ENCODE measurements at regions not wholly inside any gene's neighbourhood (a gene's known extent, or its start where the extent isn't known, plus 50 kb on each side); places are given as distances from the start of the nearest gene placed in this dataset.
"Not testable (repeated sequence)": the region's sequence is repeated elsewhere in the genome, so short reads cannot be mapped to it uniquely, and the experiment has no call there.

GRCh38 chr7:121620953-121621606 lies 225.0 kb upstream of the FAM3C start:
- DNase-seq (ENCODE audit: low spot score): no peak

GRCh38 chr7:121620206-121620605 lies 224.1 kb upstream of the FAM3C start:
- DNase-seq (ENCODE audit: low spot score): no peak

GRCh38 chr7:121618182-121618581 lies 222.1 kb upstream of the FAM3C start:
- no peak for DNase-seq (ENCODE audit: low spot score)

GRCh38 chr7:121610243-121610642 lies 214.1 kb upstream of the FAM3C start:
- DNase-seq (ENCODE audit: low spot score): no peak

- no peak for DNase-seq (ENCODE audit: low spot score)
These were observed 213.1 kb upstream of the FAM3C start for GRCh38 chr7:121609208-121609607.

GRCh38 chr7:121608785-121609184 lies 212.7 kb upstream of the FAM3C start:
- DNase-seq (ENCODE audit: low spot score): no peak

- not testable (repeated sequence) for DNase-seq (ENCODE audit: low spot score)
These were observed 212.1 kb upstream of the FAM3C start for GRCh38 chr7:121608183-121608582.

- no peak for DNase-seq (ENCODE audit: low spot score)
These were observed 209.2 kb upstream of the FAM3C start for GRCh38 chr7:121605317-121605680.

- no peak for DNase-seq (ENCODE audit: low spot score)
These were observed 208.7 kb upstream of the FAM3C start for GRCh38 chr7:121604627-121605316.

- no peak for DNase-seq (ENCODE audit: low spot score)
These were observed 207.8 kb upstream of the FAM3C start for GRCh38 chr7:121603886-121604285.

GRCh38 chr7:121599887-121600286 lies 203.8 kb upstream of the FAM3C start:
- DNase-seq (ENCODE audit: low spot score): no peak

- no peak for DNase-seq (ENCODE audit: low spot score)
These were observed 199.9 kb upstream of the FAM3C start for GRCh38 chr7:121595758-121596696.

- no peak for DNase-seq (ENCODE audit: low spot score)
These were observed 195.8 kb upstream of the FAM3C start for GRCh38 chr7:121591926-121592325.

- no peak for DNase-seq (ENCODE audit: low spot score)
These were observed 191.3 kb upstream of the FAM3C start for GRCh38 chr7:121587435-121587834.

- DNase-seq (ENCODE audit: low spot score): no peak
These were observed 186.2 kb upstream of the FAM3C start for GRCh38 chr7:121582258-121582657.

- no peak for DNase-seq (ENCODE audit: low spot score)
These were observed 183.5 kb upstream of the FAM3C start for GRCh38 chr7:121579639-121580038.

- DNase-seq (ENCODE audit: low spot score): no peak
These were observed 182.6 kb upstream of the FAM3C start for GRCh38 chr7:121578669-121579068.

- DNase-seq (ENCODE audit: low spot score): no peak
These were observed 180.2 kb upstream of the FAM3C start for GRCh38 chr7:121576148-121576917.

- no peak for DNase-seq (ENCODE audit: low spot score)
These were observed 179.2 kb upstream of the FAM3C start for GRCh38 chr7:121575194-121575765.

GRCh38 chr7:121574109-121574508 lies 178.0 kb upstream of the FAM3C start:
- DNase-seq (ENCODE audit: low spot score): no peak

- DNase-seq (ENCODE audit: low spot score): no peak
These were observed 176.5 kb upstream of the FAM3C start for GRCh38 chr7:121572615-121573014.

- DNase-seq (ENCODE audit: low spot score): no peak
These were observed 174.3 kb upstream of the FAM3C start for GRCh38 chr7:121570365-121570764.
